IPS-20b (cell line): ENCODE measurements at regions not wholly inside any gene's neighbourhood (a gene's known extent, or its start where the extent isn't known, plus 50 kb on each side); places are given as distances from the start of the nearest gene placed in this dataset.
"Not testable (repeated sequence)": the region's sequence is repeated elsewhere in the genome, so short reads cannot be mapped to it uniquely, and the experiment has no call there.

ENCODE experiments used
- H3K27ac ChIP-seq: one replicate; pipeline ENCODE4 v1.5.1; 2013; ENCODE audit warnings: low read length
- H3K27me3 ChIP-seq: 2 replicates; pipeline ENCODE4 v1.6.1; 2013; ENCODE audit warnings: mild to moderate bottlenecking, low read length, inconsistent platforms; ENCODE audit not compliant: insufficient read depth
- H3K36me3 ChIP-seq: 2 replicates; pipeline ENCODE4 v1.6.1; 2013; ENCODE audit warnings: low read depth, mild to moderate bottlenecking, inconsistent platforms, low read length, moderate library complexity; ENCODE audit not compliant: insufficient read depth
- H3K4me1 ChIP-seq: 2 replicates; pipeline ENCODE4 v1.6.1; 2013; ENCODE audit warnings: mild to moderate bottlenecking, control low read depth, inconsistent platforms, low read length, moderate library complexity; ENCODE audit not compliant: insufficient read depth
- H3K4me3 ChIP-seq: 2 replicates; pipeline ENCODE4 v1.5.1; 2013; ENCODE audit warnings: mild to moderate bottlenecking, low read length, inconsistent platforms
- H3K9ac ChIP-seq: 2 replicates; pipeline ENCODE4 v1.6.1; 2013; ENCODE audit warnings: low read depth, mild to moderate bottlenecking, inconsistent platforms, low read length, moderate library complexity
- H3K9me3 ChIP-seq: 2 replicates; pipeline ENCODE4 v1.6.1; 2013; ENCODE audit warnings: mild to moderate bottlenecking, low read depth, low read length, inconsistent platforms; ENCODE audit not compliant: insufficient read depth

DNA sequence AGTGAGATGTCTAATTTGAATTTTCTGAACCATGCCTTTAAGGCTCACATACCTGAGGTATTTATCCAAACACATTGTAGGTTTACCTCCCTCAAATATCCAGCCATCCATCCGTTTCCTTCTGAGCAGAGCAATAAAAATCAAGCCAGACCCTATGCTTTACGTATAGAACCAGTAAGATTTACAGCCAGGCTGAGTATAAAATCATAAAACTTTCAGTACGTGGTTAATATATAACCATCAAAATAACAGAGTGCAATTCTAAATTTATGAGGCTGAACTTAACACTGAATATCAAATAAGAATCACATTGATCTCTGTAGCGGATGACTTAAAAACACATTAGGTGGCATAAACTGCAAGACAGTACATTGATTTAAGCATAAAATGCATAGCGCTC lies 877.9 kb upstream of the WWC1 start:
- no peak overlapping the region for H3K9ac ChIP-seq
- H3K27me3 ChIP-seq, result no peaks in the 10 kb centered on the region
- no peak overlapping the region for H3K4me3 ChIP-seq
- H3K9me3 ChIP-seq, result no peaks in the 10 kb centered on the region
- no peaks in the 10 kb centered on the region for H3K4me1 ChIP-seq
- H3K27ac ChIP-seq, result no peak overlapping the region
- no peaks in the 10 kb centered on the region for H3K36me3 ChIP-seq

GRCh38 chr5:167414611-167415010 lies 876.8 kb upstream of the WWC1 start:
- no peak overlapping the region for H3K27ac ChIP-seq

GRCh38 chr5:167415779-167416746 lies 875.4 kb upstream of the WWC1 start:
- H3K4me3 ChIP-seq, result no peak overlapping the region
- no peaks in the 10 kb centered on the region for H3K4me1 ChIP-seq
- H3K36me3 ChIP-seq, result no peaks in the 10 kb centered on the region
- no peaks in the 10 kb centered on the region for H3K9me3 ChIP-seq
- H3K27me3 ChIP-seq, result no peaks in the 10 kb centered on the region
- H3K9ac ChIP-seq, result no peak overlapping the region
- no peak overlapping the region for H3K27ac ChIP-seq

More at GRCh38 chr5:167414611-167415010, 876.8 kb upstream of the WWC1 start:
- Histone ChIP-seq H3K36me3 (no peaks in the 10 kb centered on the region), H3K9me3 (no peaks in the 10 kb centered on the region), H3K27me3 (no peaks in the 10 kb centered on the region), H3K4me1 (no peaks in the 10 kb centered on the region), H3K9ac (no peak overlapping the region), H3K4me3 (no peak overlapping the region)

DNA sequence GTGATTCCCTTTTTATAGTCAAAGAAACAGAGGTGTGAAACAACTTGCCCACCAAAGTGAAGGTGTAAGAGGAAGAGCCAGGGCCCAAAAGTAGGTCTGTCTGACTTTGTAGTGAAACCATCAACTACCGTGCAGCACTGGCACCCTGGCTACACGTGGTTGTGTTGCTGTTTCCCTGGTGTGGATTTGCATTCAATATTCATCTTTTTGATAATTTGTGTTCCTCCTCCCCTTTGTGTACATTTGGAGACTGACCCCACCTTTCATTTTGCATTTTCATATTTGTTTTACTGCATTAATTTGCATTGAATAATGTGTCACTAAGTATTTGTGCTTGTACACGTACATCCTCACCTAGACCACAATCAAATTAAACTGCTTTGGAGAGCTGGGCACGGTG lies 873.8 kb upstream of the WWC1 start:
- Histone ChIP-seq H3K36me3 (no peaks in the 10 kb centered on the region), H3K27ac (no peak overlapping the region), H3K4me3 (no peak overlapping the region), H3K4me1 (peaks cover 5% of the 10 kb centered on the region), H3K9ac (no peak overlapping the region), H3K27me3 (no peaks in the 10 kb centered on the region), H3K9me3 (no peaks in the 10 kb centered on the region)

DNA sequence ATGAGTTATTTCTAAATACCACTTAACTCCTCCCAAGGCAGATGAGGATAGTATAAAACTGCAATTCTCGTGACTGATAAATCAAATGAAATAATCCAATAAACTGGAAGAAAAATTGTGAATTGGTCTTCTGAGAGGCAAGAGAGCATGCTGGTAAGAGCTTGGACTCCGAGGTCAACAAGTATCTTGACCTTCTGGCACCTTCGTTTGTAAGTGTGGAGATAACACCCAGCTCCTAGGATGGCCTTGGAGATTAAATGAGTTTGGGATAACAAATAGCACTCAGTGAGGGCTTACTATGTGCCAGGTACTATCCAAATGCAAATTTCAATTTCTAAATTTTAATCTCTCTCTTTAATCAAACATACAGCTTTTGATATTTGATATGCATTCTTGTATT lies 866.3 kb upstream of the WWC1 start:
- H3K9me3 ChIP-seq, result no peaks in the 10 kb centered on the region
- no peak overlapping the region for H3K4me3 ChIP-seq
- H3K4me1 ChIP-seq, result peaks cover 5% of the 10 kb centered on the region
- no peaks in the 10 kb centered on the region for H3K36me3 ChIP-seq
- no peak overlapping the region for H3K27ac ChIP-seq
- no peaks in the 10 kb centered on the region for H3K27me3 ChIP-seq
- no peak overlapping the region for H3K9ac ChIP-seq

DNA sequence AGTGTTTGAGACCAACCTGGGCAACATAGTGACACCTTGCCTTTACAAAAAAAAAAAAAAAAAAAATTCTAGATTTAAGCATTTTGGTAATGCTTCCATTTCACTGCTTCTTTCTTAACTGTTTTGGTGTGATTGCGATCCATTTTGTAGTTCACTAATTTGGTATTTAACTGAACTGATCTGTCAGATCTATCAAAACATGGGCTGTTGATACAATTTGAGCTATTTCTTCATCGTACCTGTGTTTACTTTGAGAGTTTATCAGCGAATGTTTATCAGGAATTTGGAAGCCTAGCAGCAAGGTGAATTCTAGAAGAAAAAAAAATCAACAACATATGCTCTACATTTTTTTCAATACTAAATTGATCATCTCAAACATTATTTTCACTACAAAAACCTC lies 864.9 kb upstream of the WWC1 start:
- no peaks in the 10 kb centered on the region for H3K36me3 ChIP-seq
- no peak overlapping the region for H3K4me3 ChIP-seq
- H3K4me1 ChIP-seq, result peaks cover 5% of the 10 kb centered on the region
- H3K9ac ChIP-seq, result no peak overlapping the region
- H3K27me3 ChIP-seq, result no peaks in the 10 kb centered on the region
- no peak overlapping the region for H3K27ac ChIP-seq
- no peaks in the 10 kb centered on the region for H3K9me3 ChIP-seq

GRCh38 chr5:167427641-167428040 lies 863.8 kb upstream of the WWC1 start:
- H3K4me1 ChIP-seq, H3K9ac ChIP-seq, H3K4me3 ChIP-seq, H3K36me3 ChIP-seq, H3K27ac ChIP-seq, H3K9me3 ChIP-seq, H3K27me3 ChIP-seq: not testable (repeated sequence)

DNA sequence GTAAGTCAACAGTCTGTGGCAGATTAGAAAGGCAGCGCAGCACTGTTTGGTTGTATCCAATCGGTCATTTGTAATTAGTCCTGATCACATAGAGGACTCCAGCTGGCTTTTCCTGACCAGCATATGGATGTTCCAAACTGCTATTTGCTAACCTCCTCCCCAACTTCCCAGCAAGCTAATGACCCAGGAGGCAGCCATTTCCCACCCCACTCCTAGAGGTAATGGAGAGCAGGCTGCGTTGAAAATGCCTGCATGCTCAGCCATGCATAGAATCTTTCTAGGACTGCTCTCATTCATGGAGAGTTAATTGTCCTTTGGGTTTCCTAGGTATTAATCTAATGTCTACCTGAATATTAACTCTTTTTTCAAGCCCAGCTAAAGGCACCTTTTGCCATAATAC lies 850.6 kb upstream of the WWC1 start:
- no peaks in the 10 kb centered on the region for H3K27me3 ChIP-seq
- no peaks in the 10 kb centered on the region for H3K36me3 ChIP-seq
- no peaks in the 10 kb centered on the region for H3K9me3 ChIP-seq
- H3K4me3 ChIP-seq, result no peak overlapping the region
- no peaks in the 10 kb centered on the region for H3K4me1 ChIP-seq
- no peak overlapping the region for H3K27ac ChIP-seq
- no peak overlapping the region for H3K9ac ChIP-seq

GRCh38 chr5:167442922-167443321 lies 848.5 kb upstream of the WWC1 start:
- no peaks in the 10 kb centered on the region for H3K27me3 ChIP-seq
- no peak overlapping the region for H3K27ac ChIP-seq
- H3K9me3 ChIP-seq, result no peaks in the 10 kb centered on the region
- no peak overlapping the region for H3K4me3 ChIP-seq
- H3K9ac ChIP-seq, result no peak overlapping the region
- H3K4me1 ChIP-seq, result peaks cover 6% of the 10 kb centered on the region; the same call in 1 of the 2 replicates
- no peaks in the 10 kb centered on the region for H3K36me3 ChIP-seq

GRCh38 chr5:167447466-167448375 lies 843.7 kb upstream of the WWC1 start:
- Histone ChIP-seq H3K36me3 (no peaks in the 10 kb centered on the region), H3K27me3 (no peaks in the 10 kb centered on the region), H3K9me3 (no peaks in the 10 kb centered on the region), H3K27ac (no peak overlapping the region), H3K4me1 (peaks cover 6% of the 10 kb centered on the region; the same call in 1 of the 2 replicates), H3K4me3 (no peak overlapping the region), H3K9ac (no peak overlapping the region)

DNA sequence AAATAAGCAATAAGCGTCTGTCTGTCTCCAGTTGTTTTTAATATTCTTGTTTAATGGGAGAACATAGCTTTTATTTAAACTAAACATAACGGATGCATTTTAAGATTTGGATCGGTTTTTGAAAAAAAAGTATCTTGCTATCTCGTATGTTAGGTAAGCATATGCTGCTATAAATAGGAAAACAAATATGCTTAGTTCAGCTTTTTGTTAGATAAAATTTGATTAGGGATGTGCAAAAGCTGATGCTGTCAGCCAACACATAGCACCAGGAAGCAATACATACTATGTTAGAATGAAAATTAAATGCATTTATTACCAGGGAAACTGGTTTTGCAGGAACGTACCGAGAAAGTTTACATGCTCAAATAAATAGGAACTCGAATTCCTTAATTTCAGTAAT lies 843.1 kb upstream of the WWC1 start:
- Histone ChIP-seq H3K4me3 (no peak overlapping the region), H3K27ac (no peak overlapping the region), H3K9ac (no peak overlapping the region), H3K27me3 (no peaks in the 10 kb centered on the region), H3K36me3 (no peaks in the 10 kb centered on the region), H3K9me3 (no peaks in the 10 kb centered on the region), H3K4me1 (peaks cover 9% of the 10 kb centered on the region)
